ENCODE measurements at regions not wholly inside any gene's neighbourhood (a gene's known extent, or its start where the extent isn't known, plus 50 kb on each side); places are given as distances from the start of the nearest gene placed in this dataset.

GRCh38 chr3:188071636-188072035, 82.3 kb upstream of the LPP start:
- no peak for DNase-seq (ENCODE audit: low read depth, low spot score)
- CTCF ChIA-PET: interaction anchor here (0.7 to 1.4 kb wide), 2 partner anchors 324 to 883 kb away, joined by 3 read pairs; no protein-coding TSS in a partner anchor
- no peak overlapping the region for H3K4me3 ChIP-seq (ENCODE audit: low read depth, low read length)
- POLR2A ChIA-PET: no interaction called here
- TF ChIP-seq CTCF (IDR thresholded peaks at IDR 0.05; ENCODE audit: insufficient read depth, low read length, missing control alignments): no peak

GRCh38 chr3:188076176-188076575, 77.8 kb upstream of the LPP start:
- POLR2A ChIA-PET: no interaction called here
- no peak overlapping the region for H3K4me3 ChIP-seq (ENCODE audit: low read depth, low read length)
- CTCF ChIA-PET: interaction anchor here (1.0 to 1.3 kb wide), 2 partner anchors 11 to 87 kb away, joined by 3 to 4 read pairs; no protein-coding TSS in a partner anchor
- no peak for DNase-seq (ENCODE audit: low read depth, low spot score)
- no peak for TF ChIP-seq CTCF (IDR thresholded peaks at IDR 0.05; ENCODE audit: insufficient read depth, low read length, missing control alignments)

- no peak overlapping the region for H3K4me3 ChIP-seq (ENCODE audit: low read depth, low read length)
- CTCF ChIA-PET: no interaction called here
- POLR2A ChIA-PET: no interaction called here
- no peak for DNase-seq (ENCODE audit: low read depth, low spot score)
- no peak for TF ChIP-seq CTCF (IDR thresholded peaks at IDR 0.05; ENCODE audit: insufficient read depth, low read length, missing control alignments)
Measured at GRCh38 chr3:188077160-188077799, 76.7 kb upstream of the LPP start.

- ChIA-PET POLR2A (no interaction called here), CTCF (interaction anchor here (2.5 kb wide), 1 partner anchor 340 kb away, joined by 6 read pairs; no protein-coding TSS in a partner anchor)
- TF ChIP-seq CTCF (IDR thresholded peaks at IDR 0.05; ENCODE audit: insufficient read depth, low read length, missing control alignments): no peak
- no peak overlapping the region for H3K4me3 ChIP-seq (ENCODE audit: low read depth, low read length)
- no peak for DNase-seq (ENCODE audit: low read depth, low spot score)
Measured at GRCh38 chr3:188080091-188080490, 73.9 kb upstream of the LPP start.

- POLR2A ChIA-PET: no interaction called here
- peak; percentile 26 for DNase-seq (ENCODE audit: low read depth, low spot score)
- CTCF ChIA-PET: interaction anchor here (1.0 to 2.5 kb wide), 4 partner anchors 22 to 342 kb away, joined by 3 to 6 read pairs (median 3); no protein-coding TSS in a partner anchor
- no peak overlapping the region for H3K4me3 ChIP-seq (ENCODE audit: low read depth, low read length)
- TF ChIP-seq CTCF (IDR thresholded peaks at IDR 0.05; ENCODE audit: insufficient read depth, low read length, missing control alignments): no peak
Measured at GRCh38 chr3:188082031-188082430, 71.9 kb upstream of the LPP start.

- ChIA-PET POLR2A (no interaction called here), CTCF (interaction anchor here (1.0 to 2.5 kb wide), 4 partner anchors 23 to 342 kb away, joined by 3 to 6 read pairs (median 3); no protein-coding TSS in a partner anchor)
- DNase-seq (ENCODE audit: low read depth, low spot score): no peak
- TF ChIP-seq CTCF (IDR thresholded peaks at IDR 0.05; ENCODE audit: insufficient read depth, low read length, missing control alignments): no peak
- H3K4me3 ChIP-seq (ENCODE audit: low read depth, low read length): no peak overlapping the region
Measured at GRCh38 chr3:188082450-188082849, 71.5 kb upstream of the LPP start.
